ENCODE measurements at regions not wholly inside any gene's neighbourhood (a gene's known extent, or its start where the extent isn't known, plus 50 kb on each side); places are given as distances from the start of the nearest gene placed in this dataset.

- DNase-seq: no peak
Observed at GRCh38 chr2:212945526-212945925, 205.9 kb downstream of the IKZF2 start.

- no peak for DNase-seq
Observed at GRCh38 chr2:212943351-212943750, 208.1 kb downstream of the IKZF2 start.

DNA sequence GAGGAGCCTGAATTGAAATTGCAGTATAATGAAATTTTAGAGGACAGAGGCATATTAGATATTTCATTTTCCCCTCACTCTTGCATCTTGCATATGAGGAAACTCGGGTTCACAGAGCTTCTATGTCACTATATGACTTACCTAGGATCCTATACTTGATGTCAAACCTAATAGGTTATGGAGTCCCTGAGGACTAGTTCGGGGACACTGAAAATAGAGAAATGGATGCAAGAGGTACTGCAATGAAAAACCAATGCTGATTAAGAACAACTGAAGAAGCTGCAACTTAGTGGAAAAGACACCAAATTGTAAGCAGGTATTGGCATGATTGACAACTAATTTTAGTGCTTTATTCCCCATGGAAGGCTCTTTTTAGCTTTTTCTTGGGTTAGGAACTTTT is 210.1 kb downstream of the IKZF2 start:
- DNase-seq: no peak

DNA sequence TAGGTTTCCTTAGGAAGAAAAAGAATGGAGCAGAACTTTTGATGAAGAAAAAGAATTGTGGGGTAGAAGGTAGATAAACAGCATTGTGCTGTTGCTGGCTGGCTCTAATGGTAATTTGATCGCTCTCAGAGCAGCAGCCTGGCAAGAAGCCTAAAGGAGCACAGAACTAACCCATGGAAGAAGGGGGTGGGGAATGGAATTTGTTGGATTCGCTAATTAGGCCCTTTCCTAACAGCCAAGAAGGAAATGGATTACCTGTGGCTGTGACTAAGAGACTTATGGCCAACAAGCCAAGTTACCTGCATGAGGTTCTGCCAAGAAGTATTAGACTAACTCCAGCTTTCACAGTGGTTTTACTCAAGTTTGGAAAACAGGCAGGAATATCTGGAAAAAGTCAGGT is 210.6 kb downstream of the IKZF2 start:
- no peak for DNase-seq

DNA sequence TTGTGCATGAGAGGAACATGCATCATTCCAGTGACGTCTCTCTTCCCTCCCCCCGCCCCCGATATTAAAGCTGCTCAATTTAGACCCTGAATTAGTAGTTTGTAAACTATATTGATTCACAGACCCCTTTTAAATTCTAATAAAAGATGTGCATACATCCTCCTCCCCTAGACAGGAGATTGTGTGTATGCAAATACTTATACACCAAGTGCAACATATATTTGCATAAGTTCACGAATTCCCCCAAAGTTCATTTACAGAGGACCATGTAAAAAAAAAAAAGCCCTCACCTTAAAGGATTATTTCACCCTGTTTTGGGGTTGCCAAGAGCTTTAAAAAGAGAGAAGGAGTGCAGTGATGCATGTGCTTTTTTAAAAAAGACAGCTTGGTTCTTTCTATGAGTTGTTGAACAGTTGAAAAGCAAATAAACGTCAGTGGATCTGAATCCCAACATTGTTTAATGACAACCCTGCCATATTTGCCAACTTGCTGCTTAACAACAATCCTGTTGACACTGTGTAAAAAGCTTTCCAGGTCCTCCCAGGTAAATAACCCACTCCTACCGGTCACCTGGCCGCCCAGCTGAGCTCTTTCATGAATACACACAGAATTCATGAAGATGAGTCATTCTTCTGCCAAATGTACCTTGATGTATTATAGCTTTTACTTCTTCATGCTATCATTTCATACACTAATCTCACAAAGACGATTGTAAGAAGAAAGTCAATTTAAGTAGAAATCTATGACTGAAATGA is 211.5 kb downstream of the IKZF2 start:
- DNase-seq: no peak

DNA sequence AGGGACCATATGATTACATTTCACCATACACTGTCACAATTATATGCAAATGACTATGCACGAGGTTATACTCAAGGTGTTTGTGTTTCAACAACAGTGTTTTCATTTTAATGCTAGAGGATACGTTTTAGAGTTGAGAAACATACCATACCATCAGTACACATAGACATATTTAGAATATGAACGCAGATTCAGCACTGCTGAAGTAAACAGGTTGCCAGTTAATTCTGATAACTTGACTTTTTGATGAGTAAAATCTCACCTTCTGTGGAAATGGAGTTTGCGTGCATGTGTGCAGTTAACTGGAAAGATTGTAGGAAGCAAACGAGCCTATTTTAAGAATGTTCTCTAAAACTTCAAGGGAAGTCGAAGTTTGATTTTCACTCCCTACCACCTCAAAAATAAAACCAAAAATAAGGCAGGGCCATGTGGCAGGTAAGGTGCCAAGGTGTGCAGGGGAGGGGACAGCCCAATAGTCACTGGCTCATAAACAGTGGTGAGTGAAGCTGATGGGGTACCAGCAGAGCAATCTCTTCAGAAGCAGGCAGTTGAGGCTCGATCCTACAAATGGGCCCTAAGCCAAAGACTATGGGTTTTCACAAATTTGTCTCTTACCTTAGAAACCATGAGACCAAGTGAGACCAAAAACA is 213.1 kb downstream of the IKZF2 start:
- DNase-seq: no peak

- no peak for DNase-seq
Observed at GRCh38 chr2:212936572-212936971, 214.8 kb downstream of the IKZF2 start.

GRCh38 chr2:212935752-212936151 is 215.7 kb downstream of the IKZF2 start:
- DNase-seq: no peak

DNA sequence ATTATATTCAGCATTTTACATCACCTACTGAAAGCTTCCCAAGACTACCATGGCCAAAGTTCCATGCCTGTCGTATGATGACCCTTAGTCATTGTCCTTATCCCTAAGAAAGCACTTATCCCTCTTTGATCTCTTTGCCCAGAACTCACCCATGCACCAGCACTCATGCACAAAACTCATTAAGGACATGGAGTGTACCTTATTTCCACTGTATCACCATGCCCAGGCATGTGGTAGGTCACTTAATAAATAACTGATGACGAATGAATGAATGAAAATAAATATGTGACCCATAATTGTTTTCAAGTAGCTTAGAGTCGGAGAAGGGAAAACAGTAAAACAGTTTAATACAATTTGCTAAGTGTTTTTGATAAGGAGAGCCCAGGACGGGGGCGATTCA is 220.1 kb downstream of the IKZF2 start:
- no peak for DNase-seq

GRCh38 chr2:212930556-212931260 is 220.7 kb downstream of the IKZF2 start:
- no peak for DNase-seq

- DNase-seq: no peak
Observed at GRCh38 chr2:212929971-212930370, 221.4 kb downstream of the IKZF2 start.

- no peak for DNase-seq
Observed at GRCh38 chr2:212929116-212929515, 222.3 kb downstream of the IKZF2 start.

- DNase-seq: no peak
Observed at GRCh38 chr2:212928681-212929080, 222.7 kb downstream of the IKZF2 start.

- DNase-seq: no peak
Observed at GRCh38 chr2:212926940-212927339, 224.5 kb downstream of the IKZF2 start.

GRCh38 chr2:212923393-212923792 is 228.0 kb downstream of the IKZF2 start:
- no peak for DNase-seq

- no peak for DNase-seq
Observed at GRCh38 chr2:212922701-212923100, 228.7 kb downstream of the IKZF2 start.

GRCh38 chr2:212921711-212922110 is 229.7 kb downstream of the IKZF2 start:
- DNase-seq: no peak

DNA sequence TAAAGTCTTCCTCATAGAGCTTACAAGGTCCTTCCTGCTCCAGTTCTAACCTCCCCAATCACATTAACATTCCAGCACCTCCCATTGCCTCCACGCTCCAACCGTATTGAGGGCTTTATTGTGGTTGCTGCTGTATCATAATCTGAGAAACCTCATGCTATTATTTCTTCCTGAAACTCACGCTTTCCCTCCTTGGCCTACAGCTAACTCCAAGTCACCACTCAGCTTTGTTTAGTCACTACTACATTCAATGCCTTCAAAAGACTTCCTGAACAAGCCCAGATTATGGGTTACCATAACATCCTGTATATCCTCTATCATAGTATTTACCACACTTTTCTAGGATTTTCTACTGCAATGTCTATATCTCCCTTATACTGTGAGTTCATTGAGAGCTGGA is 230.4 kb downstream of the IKZF2 start:
- DNase-seq: no peak

DNA sequence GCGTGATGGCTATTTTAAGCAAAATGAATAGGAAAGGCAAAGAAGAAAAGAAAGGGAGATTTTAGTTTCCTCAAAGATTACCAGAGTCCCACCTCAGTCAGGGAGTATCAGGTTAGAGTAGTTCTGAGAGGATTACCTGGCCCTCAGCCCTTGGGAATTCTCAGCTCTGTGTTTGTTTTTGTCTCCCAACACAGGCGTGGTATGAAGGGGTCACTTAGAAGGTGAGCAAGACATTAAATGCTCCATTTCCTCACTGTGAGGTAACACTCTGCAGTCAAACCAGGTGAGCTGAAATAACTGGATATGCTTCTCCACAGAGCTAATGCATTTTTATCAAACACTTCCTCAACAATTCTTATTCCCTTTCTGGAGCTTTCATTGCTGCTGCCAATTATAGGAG is 232.2 kb downstream of the IKZF2 start:
- DNase-seq: no peak

DNA sequence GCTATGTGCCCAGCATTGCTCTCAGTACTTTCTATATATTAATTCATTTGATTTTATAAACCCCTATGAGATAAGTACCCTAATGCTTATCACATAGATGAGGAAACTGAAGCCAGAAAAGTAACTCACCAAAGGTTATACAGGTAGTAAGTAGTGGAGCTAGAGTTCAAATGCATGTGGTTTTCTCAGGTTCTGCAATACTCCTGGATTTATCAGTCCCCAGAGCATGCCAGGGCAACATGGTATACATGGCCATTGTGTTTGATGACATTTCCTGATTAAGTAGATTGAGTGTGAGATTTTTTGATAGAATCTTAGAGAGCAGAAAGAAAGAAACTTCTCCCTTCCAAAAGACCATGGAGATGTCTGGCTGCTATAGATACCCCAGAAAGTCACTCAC is 233.1 kb downstream of the IKZF2 start:
- DNase-seq: no peak

DNA sequence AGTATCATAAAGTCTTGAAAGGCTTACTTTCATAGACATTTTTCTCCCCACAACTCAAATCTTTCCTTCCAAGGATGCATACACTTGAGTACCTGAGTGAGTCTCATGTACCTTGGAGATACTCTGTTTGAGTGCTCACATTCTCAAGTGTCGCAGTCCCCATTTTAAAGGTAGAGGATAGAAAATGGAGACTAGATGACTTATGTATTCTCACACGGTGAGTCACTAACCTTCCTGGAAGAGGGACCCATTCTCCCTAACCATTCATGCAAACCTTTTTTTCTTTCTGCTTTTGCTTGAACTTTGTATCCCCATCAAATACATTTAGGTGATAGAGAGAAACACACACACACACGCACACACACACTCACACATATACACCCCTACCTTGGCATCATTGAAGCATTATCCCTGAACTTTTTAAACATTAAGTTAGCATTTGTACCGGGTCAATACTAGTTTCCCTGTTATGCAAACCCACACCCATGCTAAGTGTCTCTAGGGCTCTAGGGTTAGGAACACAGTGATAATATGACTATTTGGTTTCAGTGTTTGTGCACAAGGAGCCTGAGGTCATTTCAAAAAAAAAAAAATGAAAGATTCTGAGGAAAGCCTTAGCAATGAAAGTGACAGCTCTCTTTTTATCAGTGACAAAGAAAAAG is 236.2 kb downstream of the IKZF2 start:
- no peak for DNase-seq

DNA sequence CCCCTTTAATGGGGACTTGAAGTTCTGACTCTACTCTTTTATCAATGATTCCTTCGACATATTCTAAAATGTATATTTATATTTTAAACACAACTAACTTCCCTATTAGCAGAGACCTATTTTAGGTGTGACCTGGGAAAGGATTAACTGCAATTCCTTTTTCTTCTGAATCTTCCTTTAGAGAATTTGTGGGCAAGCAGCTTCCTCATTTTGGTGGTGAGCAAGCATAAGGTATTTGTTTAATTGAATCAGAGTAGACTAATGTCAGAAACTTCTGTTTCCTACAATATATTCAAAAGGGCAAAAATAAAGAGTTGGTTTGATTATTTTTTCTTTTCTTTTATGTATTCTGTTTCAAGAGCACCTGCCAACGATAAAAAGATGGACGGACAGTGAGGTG is 237.0 kb downstream of the IKZF2 start:
- DNase-seq: no peak

- no peak for DNase-seq
Observed at GRCh38 chr2:212913640-212914306, 237.6 kb downstream of the IKZF2 start.

Measured in NCI-H226 (cell line).